ENCODE measurements at regions not wholly inside any gene's neighbourhood (a gene's known extent, or its start where the extent isn't known, plus 50 kb on each side); places are given as distances from the start of the nearest gene placed in this dataset.

DNA sequence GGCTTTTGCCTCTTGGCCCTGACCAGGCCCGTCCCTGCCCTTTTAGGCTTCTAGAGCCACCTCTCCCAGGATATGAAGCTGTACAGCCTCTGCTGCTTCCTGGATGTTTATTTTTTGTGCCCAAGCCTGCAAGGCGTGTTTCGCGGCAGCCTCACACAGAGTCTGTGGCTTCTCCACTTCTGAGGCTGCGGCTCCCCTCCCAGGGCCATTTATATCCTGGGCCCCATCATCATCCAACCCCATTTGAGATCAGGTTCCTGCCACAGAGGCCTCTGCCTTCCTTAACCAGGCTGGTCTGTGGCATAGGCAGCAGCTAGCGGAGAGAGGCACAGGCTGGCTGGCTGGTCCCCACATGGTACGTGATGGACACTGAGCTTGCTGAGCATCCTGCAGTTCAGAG lies 114.1 kb upstream of the PWP1 start:
- TF ChIP-seq, protein P1, sequence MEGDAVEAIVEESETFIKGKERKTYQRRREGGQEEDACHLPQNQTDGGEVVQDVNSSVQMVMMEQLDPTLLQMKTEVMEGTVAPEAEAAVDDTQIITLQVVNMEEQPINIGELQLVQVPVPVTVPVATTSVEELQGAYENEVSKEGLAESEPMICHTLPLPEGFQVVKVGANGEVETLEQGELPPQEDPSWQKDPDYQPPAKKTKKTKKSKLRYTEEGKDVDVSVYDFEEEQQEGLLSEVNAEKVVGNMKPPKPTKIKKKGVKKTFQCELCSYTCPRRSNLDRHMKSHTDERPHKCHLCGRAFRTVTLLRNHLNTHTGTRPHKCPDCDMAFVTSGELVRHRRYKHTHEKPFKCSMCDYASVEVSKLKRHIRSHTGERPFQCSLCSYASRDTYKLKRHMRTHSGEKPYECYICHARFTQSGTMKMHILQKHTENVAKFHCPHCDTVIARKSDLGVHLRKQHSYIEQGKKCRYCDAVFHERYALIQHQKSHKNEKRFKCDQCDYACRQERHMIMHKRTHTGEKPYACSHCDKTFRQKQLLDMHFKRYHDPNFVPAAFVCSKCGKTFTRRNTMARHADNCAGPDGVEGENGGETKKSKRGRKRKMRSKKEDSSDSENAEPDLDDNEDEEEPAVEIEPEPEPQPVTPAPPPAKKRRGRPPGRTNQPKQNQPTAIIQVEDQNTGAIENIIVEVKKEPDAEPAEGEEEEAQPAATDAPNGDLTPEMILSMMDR (conservative IDR thresholded peaks at IDR 0.05; ENCODE audit: low read length): no peak
- no peak for TF ChIP-seq EZH2phosphoT487 (IDR thresholded peaks at IDR 0.05; ENCODE audit: borderline replicate concordance, low read depth, low read length)
